ENCODE measurements at regions not wholly inside any gene's neighbourhood (a gene's known extent, or its start where the extent isn't known, plus 50 kb on each side); places are given as distances from the start of the nearest gene placed in this dataset.

- DNase-seq (peak in 1 of 2 donors; percentile 25), ATAC-seq (ENCODE audit: low FRiP score in 2 of 2) (no peak)
- H3K27me3 ChIP-seq: no peaks in the 10 kb centered on the region
- TF ChIP-seq POLR2AphosphoS5 (IDR thresholded peaks at IDR 0.05) (no peak), POLR2A (IDR thresholded peaks at IDR 0.05) (no peak), CTCF (IDR thresholded peaks at IDR 0.05) (no peak), EP300 (IDR thresholded peaks at IDR 0.05) (no peak)
- H3K36me3 ChIP-seq: no peaks in the 10 kb centered on the region
- no peak overlapping the region for H3K4me3 ChIP-seq
- no peaks in the 10 kb centered on the region for H3K4me1 ChIP-seq
- WGBS, 2 donors: 81 to 87% methylated on average over 12 of the region's 12 CpGs
- no peaks in the 10 kb centered on the region for H3K9me3 ChIP-seq
- H3K27ac ChIP-seq: no peak overlapping the region
These were observed 117.2 kb upstream of the H2AZ1 start for GRCh38 chr4:100067255-100067654.

GRCh38 chr4:100063355-100063754 is 113.3 kb upstream of the H2AZ1 start:
- Histone ChIP-seq H3K4me3 (no peak overlapping the region), H3K9me3 (no peaks in the 10 kb centered on the region), H3K27me3 (no peaks in the 10 kb centered on the region), H3K27ac (no peak overlapping the region), H3K4me1 (no peaks in the 10 kb centered on the region), H3K36me3 (no peaks in the 10 kb centered on the region)
- ATAC-seq (ENCODE audit: low FRiP score in 2 of 2) (no peak), DNase-seq (no peak)
- 12 to 15% methylated on average over 2 of the region's 2 CpGs for WGBS, 2 donors
- TF ChIP-seq POLR2AphosphoS5 (IDR thresholded peaks at IDR 0.05): no peak
- no peak for TF ChIP-seq EP300 (IDR thresholded peaks at IDR 0.05)
- no peak for TF ChIP-seq POLR2A (IDR thresholded peaks at IDR 0.05)

- Histone ChIP-seq H3K4me3 (no peak overlapping the region), H3K9me3 (no peaks in the 10 kb centered on the region), H3K4me1 (no peaks in the 10 kb centered on the region), H3K36me3 (no peaks in the 10 kb centered on the region), H3K27me3 (no peaks in the 10 kb centered on the region), H3K27ac (no peak overlapping the region)
- TF ChIP-seq EP300 (IDR thresholded peaks at IDR 0.05): no peak
- no peak for TF ChIP-seq POLR2A (IDR thresholded peaks at IDR 0.05)
- TF ChIP-seq POLR2AphosphoS5 (IDR thresholded peaks at IDR 0.05): no peak
- no peak for TF ChIP-seq CTCF (IDR thresholded peaks at IDR 0.05)
- DNase-seq (no peak), ATAC-seq (ENCODE audit: low FRiP score in 2 of 2) (no peak)
These were observed 112.8 kb upstream of the H2AZ1 start for GRCh38 chr4:100062921-100063320.

- Histone ChIP-seq H3K4me1 (no peaks in the 10 kb centered on the region), H3K27ac (no peak overlapping the region), H3K9me3 (no peaks in the 10 kb centered on the region), H3K36me3 (no peaks in the 10 kb centered on the region), H3K4me3 (no peak overlapping the region), H3K27me3 (no peaks in the 10 kb centered on the region)
- DNase-seq (no peak), ATAC-seq (ENCODE audit: low FRiP score in 2 of 2) (no peak)
- no peak for TF ChIP-seq POLR2A (IDR thresholded peaks at IDR 0.05)
- TF ChIP-seq CTCF (IDR thresholded peaks at IDR 0.05): no peak
- TF ChIP-seq EP300 (IDR thresholded peaks at IDR 0.05): no peak
- TF ChIP-seq POLR2AphosphoS5 (IDR thresholded peaks at IDR 0.05): no peak
- 58 to 68% methylated on average over 2 of the region's 2 CpGs for WGBS, 2 donors
These were observed 111.8 kb upstream of the H2AZ1 start for GRCh38 chr4:100061835-100062234.

- H3K9me3 ChIP-seq: no peaks in the 10 kb centered on the region
- H3K27me3 ChIP-seq: no peaks in the 10 kb centered on the region
- DNase-seq (no peak), ATAC-seq (ENCODE audit: low FRiP score in 2 of 2) (no peak)
- H3K27ac ChIP-seq: no peak overlapping the region
- WGBS, 2 donors: 91 to 93% methylated on average over 5 of the region's 5 CpGs
- no peak overlapping the region for H3K4me3 ChIP-seq
- H3K36me3 ChIP-seq: no peaks in the 10 kb centered on the region
- H3K4me1 ChIP-seq: no peaks in the 10 kb centered on the region
- no peak for TF ChIP-seq CTCF (IDR thresholded peaks at IDR 0.05)
- TF ChIP-seq EP300 (IDR thresholded peaks at IDR 0.05): no peak
- TF ChIP-seq POLR2AphosphoS5 (IDR thresholded peaks at IDR 0.05): no peak
- no peak for TF ChIP-seq POLR2A (IDR thresholded peaks at IDR 0.05)
These were observed 110.8 kb upstream of the H2AZ1 start for GRCh38 chr4:100060765-100061416.

All from upper lobe of left lung (tissue), 6 donors.